HG03571 (cell line): ENCODE measurements at regions not wholly inside any gene's neighbourhood (a gene's known extent, or its start where the extent isn't known, plus 50 kb on each side); places are given as distances from the start of the nearest gene placed in this dataset.

Experiments used
- ATAC-seq: cut with Tn5 transposase; IDR thresholded peaks from one replicate; pipeline ENCODE4 v1.9.1; 2021; ENCODE audit not compliant: unreplicated experiment

DNA sequence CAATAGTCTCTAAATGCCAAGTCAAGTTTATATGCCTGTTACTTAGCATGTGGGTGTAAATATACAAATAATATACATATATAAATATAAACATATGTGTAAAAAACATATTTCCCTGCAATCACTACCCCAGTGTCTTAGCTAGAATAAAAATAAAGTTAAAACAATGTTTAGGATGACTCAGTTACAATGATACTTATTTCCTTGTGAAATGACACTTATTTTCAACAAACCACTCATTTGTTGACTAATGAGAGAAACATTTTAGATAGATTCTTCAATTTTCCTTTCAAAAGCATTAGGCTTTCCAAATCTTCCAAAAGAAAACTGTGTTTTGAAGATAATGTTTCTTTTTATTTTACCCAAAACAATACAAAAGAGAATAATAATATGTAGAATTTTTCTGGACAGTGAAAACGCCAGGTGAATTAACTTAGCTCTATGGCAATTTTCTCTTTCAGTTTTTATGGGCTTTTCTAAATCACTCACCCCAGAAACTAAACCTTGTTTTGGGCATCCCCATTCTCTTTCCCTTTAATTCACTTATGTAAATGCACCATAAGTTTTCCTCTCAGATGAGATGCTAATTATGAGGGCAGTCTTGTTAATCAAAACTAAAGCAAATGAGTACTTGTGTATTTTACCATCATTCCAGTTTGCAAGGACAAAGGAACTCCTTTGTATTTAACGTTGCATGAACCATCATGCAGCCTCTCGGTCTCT lies 465.9 kb downstream of the BCAT1 start:
- ATAC-seq: no peak

DNA sequence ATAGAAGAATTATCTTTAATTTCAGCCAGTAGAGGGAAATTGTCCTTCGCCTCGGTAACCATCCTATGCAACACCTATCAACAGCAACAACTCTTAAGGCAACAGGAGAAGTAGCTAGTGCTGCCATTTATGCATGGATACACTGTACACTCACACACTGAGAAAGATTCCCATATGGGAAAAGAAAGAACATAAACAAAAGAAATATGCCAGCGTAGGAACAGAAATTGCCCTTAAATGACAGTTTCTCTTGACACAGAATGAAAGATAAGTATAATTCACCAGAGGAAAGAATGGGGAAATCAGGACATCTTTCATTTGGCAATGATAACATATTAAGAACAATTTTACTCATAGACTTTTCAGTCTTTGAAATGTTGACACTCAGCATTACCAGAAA lies 466.9 kb downstream of the BCAT1 start:
- ATAC-seq: no peak

DNA sequence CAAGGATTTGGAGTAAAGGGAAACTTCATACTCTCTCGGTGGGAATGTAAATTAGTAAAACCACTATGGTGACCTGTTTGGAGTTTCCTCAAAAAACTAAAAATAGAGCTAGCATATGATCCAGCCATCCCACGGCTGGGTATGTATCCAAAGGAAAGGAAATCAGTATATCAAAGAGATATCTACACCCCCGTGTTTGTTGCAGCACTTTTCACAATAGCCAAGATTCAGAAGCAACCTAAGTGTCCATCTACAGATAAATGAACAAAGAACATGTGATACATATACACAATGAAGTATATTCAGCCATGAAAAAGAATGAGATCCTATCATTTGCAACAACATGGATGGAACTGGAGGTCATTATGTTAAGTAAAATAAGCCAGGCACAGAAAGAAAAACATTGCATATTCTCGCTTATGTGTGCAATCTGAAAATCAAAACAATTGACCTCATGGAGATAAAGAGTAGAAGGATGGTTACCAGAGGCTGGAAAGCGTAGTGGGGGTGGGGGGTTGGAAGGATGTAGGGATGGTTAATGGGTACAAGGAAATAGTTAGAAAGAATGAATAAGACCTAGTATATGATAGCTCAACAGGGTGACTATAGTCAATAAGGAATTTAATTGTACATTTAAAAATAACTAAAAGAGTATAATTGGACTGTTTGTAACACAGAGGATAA lies 468.0 kb downstream of the BCAT1 start:
- ATAC-seq: no peak

DNA sequence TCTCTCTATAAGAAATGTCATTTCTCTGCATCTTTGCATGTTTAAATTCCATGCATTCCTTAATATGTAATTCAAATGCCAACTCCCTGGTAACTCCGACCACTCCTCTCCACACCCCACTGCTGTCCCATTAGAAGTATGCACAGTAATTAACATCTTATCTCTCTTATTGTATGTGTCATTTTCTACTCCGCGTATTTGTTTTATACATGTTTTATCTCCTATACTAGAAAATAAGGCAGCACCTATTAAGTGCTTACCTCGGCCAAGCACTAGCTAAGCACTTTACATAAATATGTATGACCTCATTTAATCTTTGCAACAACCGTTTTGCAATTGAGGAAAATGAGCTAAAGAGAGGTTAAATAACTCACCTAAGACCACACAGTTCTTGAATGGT lies 469.8 kb downstream of the BCAT1 start:
- no peak for ATAC-seq

DNA sequence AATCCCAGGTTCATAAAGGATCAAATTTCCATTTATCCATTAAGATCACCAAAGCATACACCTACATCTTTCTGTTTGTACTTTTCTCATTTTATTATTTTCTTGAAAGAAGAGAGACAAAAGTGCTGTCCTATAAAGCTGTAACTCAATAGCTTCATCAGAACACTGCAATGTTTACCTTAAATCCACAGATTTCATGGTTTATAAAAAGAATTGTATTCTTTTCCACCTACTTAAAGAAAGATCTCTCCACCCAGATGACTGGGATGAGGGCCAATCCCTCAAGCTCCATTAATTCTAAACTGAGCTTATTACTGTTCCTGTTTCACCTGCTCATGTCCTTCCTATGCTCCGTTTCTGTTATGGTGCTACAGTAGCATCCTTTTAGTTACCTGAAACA lies 470.6 kb downstream of the BCAT1 start:
- no peak for ATAC-seq

DNA sequence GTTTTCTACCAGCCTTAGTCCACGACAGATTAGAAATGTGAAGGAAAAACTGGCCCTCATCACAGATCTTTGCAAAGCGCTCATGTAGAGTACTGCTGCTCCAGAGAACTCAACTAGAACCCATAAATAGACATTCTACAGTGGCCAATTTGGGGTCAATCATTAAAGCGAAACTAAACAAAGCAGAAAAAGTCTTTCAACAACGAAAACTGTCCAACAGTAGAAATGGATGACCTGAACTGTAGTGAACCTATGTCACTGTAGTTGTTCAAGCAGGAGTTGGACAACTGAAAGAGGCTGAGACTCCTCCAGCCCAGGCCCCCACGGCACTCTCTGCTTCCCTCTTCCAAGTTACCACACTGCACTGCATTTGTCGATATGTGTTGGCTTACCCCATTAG lies 472.6 kb downstream of the BCAT1 start:
- no peak for ATAC-seq

DNA sequence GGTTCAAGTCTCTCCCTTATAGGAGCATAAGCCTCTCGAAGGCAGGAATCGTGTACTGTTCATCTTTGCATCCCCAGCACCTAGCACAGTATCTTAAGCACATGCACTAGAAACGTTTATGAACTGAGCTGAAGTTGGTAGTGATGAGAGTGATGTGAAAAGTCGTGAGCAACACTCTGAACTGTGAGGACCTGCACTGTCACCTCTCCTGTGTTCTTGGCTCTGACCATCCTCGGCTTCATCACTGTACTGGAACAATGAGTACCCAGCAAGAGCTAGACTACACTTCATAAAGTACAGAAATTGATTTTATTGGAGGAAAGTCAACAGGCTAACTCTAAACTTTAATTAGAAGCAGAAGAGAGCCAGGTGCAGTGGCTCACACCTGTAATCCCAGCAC lies 473.6 kb downstream of the BCAT1 start:
- ATAC-seq: no peak

DNA sequence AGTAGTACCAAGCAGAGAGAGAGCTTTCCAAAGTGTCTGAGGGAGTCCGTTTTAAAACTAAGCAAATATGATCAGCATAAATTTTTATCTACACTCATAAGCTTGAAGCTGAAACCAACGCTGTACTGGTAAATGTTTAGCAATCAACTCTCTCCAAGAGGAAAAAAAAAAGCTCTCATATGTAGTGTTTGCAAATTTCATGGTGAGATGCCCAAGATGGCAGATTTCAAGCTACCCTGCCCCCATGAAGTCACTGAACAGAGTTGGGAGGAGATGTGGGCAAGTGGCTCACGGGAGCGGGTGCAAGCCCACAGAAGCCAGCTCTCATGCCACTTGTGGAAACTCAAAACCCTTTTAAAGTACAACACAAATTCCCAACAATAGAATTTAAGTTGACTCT lies 475.8 kb downstream of the BCAT1 start:
- no peak for ATAC-seq

DNA sequence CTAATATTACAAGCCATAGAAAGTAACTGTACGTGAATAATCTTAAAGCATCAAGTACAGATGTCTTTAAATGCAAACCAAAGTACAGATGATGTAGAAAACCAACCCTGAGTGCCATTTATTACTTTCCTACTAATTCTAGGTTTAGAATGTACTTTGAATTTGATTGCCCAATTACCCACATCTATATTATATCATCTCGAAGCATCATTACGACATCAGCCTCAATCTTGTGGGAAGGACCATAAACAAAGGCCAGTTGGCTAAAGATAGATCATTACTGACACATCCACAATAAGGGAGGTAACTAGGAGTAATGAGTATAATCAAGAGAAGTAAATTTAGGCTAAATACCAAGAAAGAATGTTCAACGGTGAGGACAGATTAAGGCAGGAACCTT lies 478.9 kb downstream of the BCAT1 start:
- no peak for ATAC-seq

DNA sequence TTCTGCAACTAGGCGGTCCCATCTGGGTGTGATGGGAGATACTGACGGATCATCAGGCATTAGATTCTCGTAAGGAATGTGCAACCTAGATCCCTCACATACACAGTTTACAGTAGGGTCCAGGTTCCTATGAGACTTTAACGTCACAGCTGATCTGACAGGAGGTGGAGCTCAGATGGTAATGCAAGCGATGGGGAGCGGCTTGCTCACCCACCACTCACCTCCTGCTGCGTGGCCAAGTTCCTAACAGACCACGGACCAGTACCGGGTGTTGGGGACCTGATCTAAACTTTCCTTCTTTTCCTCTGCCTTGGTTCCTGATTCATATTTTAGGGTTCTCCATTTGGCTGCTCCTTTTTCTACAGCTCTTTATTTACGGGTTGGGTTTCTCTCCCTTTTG lies 479.8 kb downstream of the BCAT1 start:
- ATAC-seq: no peak

DNA sequence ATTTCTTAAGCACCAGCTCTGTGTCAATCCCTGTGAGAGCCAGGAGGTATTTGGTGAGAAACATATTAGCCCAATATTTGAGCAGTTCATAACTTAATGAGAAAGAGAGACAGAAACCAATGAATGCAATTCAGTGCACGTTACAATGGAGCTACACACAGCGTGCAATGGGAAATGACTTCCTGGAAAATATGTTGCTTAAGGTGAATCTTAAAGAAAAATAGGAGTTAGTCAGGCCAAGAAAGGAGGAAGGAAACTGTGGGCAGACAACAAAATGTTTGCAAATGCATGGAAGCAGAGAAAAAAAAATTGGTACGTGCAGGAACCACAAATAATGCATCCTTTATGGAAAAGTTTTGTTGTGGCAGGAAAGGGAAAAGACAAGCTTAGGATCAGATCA lies 481.7 kb downstream of the BCAT1 start:
- ATAC-seq: no peak

DNA sequence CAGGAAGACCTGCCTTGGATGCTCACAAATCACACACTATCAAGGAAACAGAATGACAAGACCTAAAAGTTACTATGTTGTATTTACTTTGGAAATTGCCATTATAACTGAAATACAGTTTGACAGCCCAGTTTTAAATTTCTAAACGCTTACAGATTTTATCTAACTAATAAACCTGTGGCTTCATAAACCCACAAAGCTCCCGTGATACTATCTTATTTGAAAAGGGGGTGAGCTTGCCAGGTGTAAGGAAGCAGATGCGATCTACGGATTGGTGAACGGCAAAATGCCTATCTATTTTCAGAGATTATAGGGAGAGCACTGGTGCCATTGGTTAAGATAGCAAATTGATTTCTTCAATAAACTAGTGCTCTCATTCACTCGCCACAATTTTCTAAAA lies 485.5 kb downstream of the BCAT1 start:
- no peak for ATAC-seq

DNA sequence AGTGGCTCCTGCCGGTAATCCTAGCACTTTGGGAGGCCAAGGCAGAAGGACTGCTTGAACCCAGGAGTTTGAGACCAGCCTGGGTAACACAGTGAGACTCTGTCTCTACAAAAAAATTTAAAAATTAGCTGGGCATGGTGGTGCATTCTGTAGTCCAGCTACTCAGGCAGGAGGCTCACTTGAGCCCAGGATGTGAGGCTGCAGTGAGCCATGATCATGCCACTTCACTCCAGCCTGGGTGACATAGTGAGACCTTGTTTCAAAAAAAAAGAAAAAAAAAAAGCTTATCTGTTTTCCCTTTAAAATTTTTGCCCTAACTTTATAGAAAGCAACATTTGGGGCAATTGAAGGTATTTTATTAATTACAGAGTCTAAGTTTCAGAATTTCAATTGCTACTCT lies 486.0 kb downstream of the BCAT1 start:
- ATAC-seq: no peak

DNA sequence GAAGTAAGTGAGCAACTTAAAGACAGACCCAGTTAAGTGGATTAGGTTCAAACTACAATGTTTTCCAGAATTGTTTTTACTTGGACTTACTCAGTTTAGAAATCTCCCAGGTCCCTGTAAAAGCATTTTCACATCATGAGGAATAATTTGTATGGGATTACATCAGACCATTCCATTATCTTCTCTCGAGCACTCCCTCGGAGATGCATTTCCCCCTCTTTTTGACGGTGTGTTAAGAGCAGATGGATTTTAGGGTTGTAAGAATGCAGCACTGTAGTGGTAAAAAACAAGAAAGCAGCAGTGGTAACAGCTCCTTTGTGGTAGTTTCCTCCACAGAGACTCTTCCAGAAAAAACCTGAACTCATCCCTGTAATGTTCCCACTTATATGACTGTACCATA lies 488.4 kb downstream of the BCAT1 start:
- no peak for ATAC-seq

DNA sequence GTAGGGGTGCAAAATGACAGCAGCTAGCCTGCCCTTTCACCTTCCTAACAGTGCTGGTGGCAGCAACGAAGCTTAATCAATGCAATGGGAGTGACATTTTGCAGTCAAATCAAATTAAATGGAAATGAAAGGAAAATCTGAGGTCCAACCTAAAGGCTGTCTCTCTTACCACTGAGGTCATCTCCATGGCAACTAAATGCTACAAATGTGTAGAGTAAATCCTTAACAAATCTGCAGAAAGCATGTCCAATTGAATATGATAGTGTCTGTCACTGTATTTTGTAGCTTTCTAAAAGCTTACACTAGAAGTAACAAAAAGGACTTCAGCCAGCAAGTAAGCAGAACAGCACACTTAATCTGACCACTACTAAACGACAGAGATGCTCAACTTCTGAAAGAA lies 488.8 kb downstream of the BCAT1 start:
- ATAC-seq: no peak

DNA sequence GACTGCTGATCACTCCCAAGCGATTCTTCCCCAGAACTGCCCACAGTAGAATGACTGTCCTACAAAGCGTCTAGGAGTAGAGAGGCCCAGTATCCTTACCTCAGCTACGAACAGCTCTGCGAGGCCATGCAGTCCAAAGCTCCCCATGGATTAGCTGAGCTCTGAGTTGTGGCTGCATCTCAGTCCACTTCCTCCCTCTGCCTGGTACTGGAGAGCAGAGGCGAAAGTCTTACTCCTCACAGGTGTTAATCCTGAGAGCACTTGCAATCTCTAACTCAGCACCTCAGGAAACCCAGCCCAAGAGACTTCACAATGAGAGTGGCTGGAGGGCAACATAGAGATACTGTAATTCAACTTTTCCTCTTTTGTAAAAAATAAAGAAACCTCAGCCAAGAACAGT lies 493.1 kb downstream of the BCAT1 start:
- no peak for ATAC-seq

DNA sequence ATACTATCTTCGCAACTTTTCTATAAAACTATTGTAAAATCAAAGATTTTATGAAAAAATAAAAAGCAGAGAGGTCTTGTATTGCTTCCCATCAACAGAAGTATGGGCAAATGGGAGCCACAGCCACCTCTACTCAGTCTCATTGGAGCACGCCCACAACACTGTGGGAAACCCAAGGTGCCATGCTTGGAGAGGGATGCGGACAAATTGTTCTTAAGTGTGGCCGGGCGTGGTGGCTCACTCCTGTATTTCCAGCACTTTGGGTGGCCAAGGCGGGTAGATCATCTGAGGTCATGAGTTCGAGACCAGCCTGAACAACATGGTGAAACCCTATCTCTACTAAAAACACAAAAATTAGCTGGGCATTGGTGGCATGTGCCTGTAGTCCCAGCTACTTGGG lies 498.2 kb upstream of the SOX5 start:
- no peak for ATAC-seq

DNA sequence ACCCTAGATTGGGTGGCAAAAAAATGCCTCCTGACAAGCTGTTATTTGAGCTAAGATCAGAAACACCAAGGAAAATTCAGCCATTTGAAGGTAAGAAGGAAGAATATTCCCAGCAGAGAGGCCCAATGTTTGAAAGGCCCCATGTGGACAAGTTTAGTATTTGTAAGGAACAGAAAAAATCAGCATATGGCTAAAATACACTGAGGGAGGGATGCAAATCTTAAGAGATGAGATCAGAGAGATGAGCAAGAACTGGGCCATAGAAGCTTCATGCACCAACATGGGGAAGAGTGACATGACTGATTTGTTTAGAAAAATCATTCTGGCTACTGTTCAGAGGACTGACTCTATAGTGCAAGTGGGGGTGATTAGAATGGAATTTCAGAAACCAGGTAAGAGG lies 496.8 kb upstream of the SOX5 start:
- no peak for ATAC-seq

DNA sequence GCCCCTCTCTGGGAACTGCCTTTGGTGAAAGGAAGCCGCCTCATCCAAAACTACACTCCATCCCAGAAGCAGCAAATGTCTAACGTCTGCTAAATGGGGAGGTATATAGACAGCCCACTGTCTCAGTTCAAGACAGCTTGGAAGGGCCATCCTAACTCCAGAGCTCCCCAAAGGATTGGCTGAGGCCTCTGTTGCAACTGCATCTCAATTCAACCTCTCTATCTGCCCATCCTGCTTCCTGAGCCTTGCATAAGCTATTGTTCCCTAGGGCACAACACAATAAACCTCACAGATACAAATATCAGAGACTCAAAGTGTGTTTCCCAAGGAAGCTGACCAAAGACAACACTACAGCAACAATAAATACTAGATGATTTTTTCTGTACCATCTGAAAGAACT lies 495.2 kb upstream of the SOX5 start:
- ATAC-seq: no peak

DNA sequence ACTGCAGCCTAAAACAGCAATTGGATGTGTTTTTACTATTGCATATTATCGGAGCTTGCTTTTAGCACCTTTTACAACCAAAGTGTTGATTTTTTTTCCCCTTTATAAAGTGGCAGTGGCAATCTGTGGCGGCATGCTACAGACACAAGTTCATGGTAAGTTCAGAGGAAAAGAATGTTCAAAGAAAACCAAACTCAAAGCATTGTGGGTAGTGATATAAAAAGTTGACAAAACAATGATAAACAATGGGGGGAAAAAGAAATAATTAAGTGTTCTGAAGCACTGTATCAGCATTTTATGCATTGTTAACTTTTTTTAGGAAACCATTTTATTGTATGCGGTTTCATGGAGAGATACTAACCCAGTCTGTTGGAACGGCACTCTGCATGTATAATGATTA lies 492.0 kb upstream of the SOX5 start:
- no peak for ATAC-seq

DNA sequence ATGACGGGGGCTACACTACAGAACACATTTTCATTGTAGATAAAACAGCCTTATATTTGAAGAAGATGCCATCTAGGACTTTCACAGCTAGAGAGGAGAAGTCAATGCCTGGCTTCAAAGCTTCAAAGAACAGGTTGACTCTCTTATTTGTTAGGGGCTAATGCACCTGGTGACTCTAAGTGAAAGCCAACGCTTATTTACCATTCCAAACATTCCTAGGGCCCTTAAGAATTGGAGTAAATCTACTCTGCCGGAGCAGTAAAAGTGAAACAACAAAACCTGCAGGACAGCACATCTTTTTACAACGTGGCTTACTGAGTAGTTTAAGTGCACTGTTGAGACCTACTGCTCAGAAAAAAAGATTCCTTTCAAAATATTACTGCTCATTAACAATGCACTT lies 487.2 kb upstream of the SOX5 start:
- no peak for ATAC-seq

DNA sequence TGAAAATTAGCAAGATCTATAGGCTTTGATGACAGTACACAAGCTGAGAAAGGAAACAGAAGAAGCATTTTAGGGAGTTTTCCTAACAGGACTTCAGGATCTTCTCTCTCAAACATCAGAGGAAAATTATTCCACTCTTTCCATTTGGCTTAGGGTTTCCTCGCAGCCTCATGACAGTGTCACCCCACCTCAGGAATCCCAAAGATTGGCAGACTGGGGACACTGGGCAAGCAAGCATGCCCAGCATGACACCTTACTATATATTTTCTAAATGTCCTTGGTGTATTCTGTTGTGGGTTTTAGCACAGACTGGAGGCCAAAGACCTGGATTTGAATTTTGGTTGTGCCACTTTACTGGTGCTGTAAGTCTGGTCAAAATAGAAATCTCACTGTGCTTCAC lies 482.4 kb upstream of the SOX5 start:
- no peak for ATAC-seq

DNA sequence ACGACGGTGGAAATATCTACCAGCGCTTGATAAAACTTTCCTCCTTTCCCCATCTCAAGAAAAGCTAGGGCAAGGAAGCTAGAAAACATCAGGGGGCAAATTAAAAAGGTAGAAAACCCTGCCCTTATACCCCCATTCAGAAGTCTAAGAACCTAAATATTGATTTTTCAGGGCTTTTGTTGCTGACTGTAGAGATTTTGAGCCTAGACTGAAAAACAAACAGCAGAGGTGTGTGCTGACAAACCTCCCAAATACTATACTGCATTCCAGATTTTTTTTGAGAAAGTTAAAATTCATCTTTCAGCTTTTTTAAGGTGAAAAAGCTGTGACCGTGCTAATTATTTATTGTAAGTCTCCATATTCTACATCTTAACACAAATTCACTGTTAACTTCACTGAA lies 478.3 kb upstream of the SOX5 start:
- ATAC-seq: no peak
